MCF 10A (cell line): ENCODE measurements at regions not wholly inside any gene's neighbourhood (a gene's known extent, or its start where the extent isn't known, plus 50 kb on each side); places are given as distances from the start of the nearest gene placed in this dataset.

Experiments used
- BruUV-seq: library from RNA; stranded (reverse); fragments of 400-500 nt; replicated peaks from 2 replicates; lab custom pipeline; 2021; lab: Mats Ljungman, UMichigan
- CTCF ChIA-PET: fragments of 300-600 bp; sonication (Branson Sonifier 250); formaldehyde crosslinking; extraction: SDS; loops from one replicate; lab custom pipeline; 2021; ENCODE audit warnings: antibody characterized with exemption, inconsistent platforms; lab: Yijun Ruan, JAX
- POLR2A ChIA-PET: fragments of 300-600, 350-650 bp; sonication (Branson Sonifier 250); formaldehyde crosslinking; extraction: SDS; loops from one replicate; lab custom pipeline; 2020; ENCODE audit warnings: antibody characterized with exemption, inconsistent platforms; lab: Yijun Ruan, JAX
- DNase-seq: peaks from one replicate; pipeline ENCODE4 v3.0.0-alpha.2; 2018; ENCODE audit not compliant: unreplicated experiment
- H3K27ac Mint-ChIP-seq: one replicate; pipeline ENCODE4 v1.8.0; 2022; ENCODE audit warnings: mild to moderate bottlenecking, low read depth, mixed read lengths; ENCODE audit not compliant: unreplicated experiment
- H3K27me3 Mint-ChIP-seq: one replicate; pipeline ENCODE4 v1.8.0; 2022; ENCODE audit warnings: mixed read lengths; ENCODE audit not compliant: insufficient read depth, unreplicated experiment
- H3K36me3 Mint-ChIP-seq: one replicate; pipeline ENCODE4 v1.8.0; 2022; ENCODE audit warnings: mild to moderate bottlenecking, moderate library complexity, mixed read lengths; ENCODE audit not compliant: insufficient read depth, unreplicated experiment
- H3K4me1 Mint-ChIP-seq: one replicate; pipeline ENCODE4 v1.8.0; 2022; ENCODE audit warnings: mixed read lengths; ENCODE audit not compliant: insufficient read depth, unreplicated experiment
- H3K4me3 Mint-ChIP-seq: one replicate; pipeline ENCODE4 v1.8.0; 2022; ENCODE audit warnings: mild to moderate bottlenecking, moderate library complexity, mixed read lengths; ENCODE audit not compliant: unreplicated experiment
- H3K9me3 Mint-ChIP-seq: one replicate; pipeline ENCODE4 v1.8.0; 2022; ENCODE audit warnings: mixed read lengths; ENCODE audit not compliant: unreplicated experiment
- intact Hi-C: fragments of 100-400 bp; cut with micrococcal nuclease; formaldehyde crosslinking; loops from 2 replicates; pipeline ENCODE4 v1.14.1; 2022
- TF ChIP-seq, protein P1 (sequence below): fragments of 200-600 bp; IDR thresholded peaks from one replicate; pipeline ENCODE4 v1.8.0; 2022; ENCODE audit warnings: antibody characterized with exemption, mild to moderate bottlenecking; ENCODE audit not compliant: unreplicated experiment

GRCh38 chr7:25897261-25897782 is 254.7 kb upstream of the NFE2L3 start:
- Mint-ChIP-seq H3K27ac (no peak overlapping the region), H3K4me1 (peaks cover 10% of the 10 kb centered on the region), H3K9me3 (no peaks in the 10 kb centered on the region), H3K36me3 (no peaks in the 10 kb centered on the region), H3K4me3 (no peak overlapping the region), H3K27me3 (no peaks in the 10 kb centered on the region)
- DNase-seq = no peak
- ChIA-PET POLR2A (interaction anchor here (1.2 kb wide), 1 partner anchor 9 kb away, joined by 3 read pairs; no protein-coding TSS in a partner anchor), CTCF (interaction anchor here (0.5 to 10.4 kb wide), 8 partner anchors 10 to 1009 kb away, joined by 3 to 183 read pairs (median 3); partner anchors contain the start of gene HNRNPA2B1)
- BruUV-seq = no TSS peak
- intact Hi-C loops = no loop called here
- TF ChIP-seq, protein P1, sequence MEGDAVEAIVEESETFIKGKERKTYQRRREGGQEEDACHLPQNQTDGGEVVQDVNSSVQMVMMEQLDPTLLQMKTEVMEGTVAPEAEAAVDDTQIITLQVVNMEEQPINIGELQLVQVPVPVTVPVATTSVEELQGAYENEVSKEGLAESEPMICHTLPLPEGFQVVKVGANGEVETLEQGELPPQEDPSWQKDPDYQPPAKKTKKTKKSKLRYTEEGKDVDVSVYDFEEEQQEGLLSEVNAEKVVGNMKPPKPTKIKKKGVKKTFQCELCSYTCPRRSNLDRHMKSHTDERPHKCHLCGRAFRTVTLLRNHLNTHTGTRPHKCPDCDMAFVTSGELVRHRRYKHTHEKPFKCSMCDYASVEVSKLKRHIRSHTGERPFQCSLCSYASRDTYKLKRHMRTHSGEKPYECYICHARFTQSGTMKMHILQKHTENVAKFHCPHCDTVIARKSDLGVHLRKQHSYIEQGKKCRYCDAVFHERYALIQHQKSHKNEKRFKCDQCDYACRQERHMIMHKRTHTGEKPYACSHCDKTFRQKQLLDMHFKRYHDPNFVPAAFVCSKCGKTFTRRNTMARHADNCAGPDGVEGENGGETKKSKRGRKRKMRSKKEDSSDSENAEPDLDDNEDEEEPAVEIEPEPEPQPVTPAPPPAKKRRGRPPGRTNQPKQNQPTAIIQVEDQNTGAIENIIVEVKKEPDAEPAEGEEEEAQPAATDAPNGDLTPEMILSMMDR = no peak

DNA sequence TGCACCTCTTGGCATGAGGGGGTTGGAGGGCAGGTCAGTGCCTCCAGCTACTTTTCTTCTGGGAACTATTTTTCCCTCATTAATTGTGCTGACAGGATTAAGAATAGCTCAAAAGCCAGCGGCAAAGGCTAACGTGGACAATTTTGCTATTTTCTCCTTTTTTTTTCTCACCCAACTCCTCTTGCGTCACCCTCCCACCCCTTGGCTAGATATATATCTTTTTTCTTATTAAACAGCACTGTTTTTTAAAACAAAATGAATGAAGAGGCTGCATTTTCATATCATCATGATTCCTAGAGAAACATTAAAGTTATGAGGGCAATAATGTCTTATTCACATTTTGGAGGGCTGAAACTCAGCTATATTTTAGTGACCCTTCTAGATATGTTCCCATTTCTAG is 251.8 kb upstream of the NFE2L3 start:
- DNase-seq = no peak
- intact Hi-C loops = no loop called here
- Mint-ChIP-seq H3K9me3 (no peaks in the 10 kb centered on the region), H3K4me3 (no peak overlapping the region), H3K36me3 (no peaks in the 10 kb centered on the region), H3K27me3 (no peaks in the 10 kb centered on the region), H3K4me1 (peaks cover under 1% of the 10 kb centered on the region), H3K27ac (no peak overlapping the region)
- no TSS peak for BruUV-seq
- TF ChIP-seq, protein P1 = no peak
- POLR2A ChIA-PET = interaction anchor here (0.6 kb wide), 1 partner anchor 280 kb away, joined by 3 read pairs; no protein-coding TSS in a partner anchor
- CTCF ChIA-PET = interaction anchor here (0.7 to 10.4 kb wide), 3 partner anchors 14 to 465 kb away, joined by 3 to 183 read pairs (median 7); no protein-coding TSS in a partner anchor

DNA sequence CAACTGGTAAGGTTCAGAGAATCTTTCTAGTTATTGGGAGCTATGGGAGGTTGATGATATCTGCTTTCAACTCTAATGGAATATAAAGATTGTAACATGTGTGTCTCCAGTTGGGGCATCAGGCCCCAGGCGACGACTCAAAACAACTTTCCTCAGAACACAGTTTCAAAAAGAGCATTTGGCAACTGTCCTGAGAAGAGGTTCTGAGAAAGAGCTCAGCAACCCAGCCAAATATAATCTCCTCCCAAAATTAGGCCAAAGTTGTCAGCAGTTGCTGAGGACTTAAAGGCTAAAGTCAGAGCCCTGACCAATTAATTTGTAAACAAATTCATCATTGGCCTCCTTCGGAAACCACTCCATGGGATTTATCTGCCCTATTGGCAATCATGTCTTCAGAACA is 251.1 kb upstream of the NFE2L3 start:
- TF ChIP-seq, protein P1 = no peak
- BruUV-seq = no TSS peak
- no peaks in the 10 kb centered on the region for H3K4me1 Mint-ChIP-seq
- H3K9me3 Mint-ChIP-seq = no peaks in the 10 kb centered on the region
- DNase-seq = no peak
- no peak overlapping the region for H3K27ac Mint-ChIP-seq
- no peaks in the 10 kb centered on the region for H3K27me3 Mint-ChIP-seq
- ChIA-PET CTCF (interaction anchor here (0.8 to 1.3 kb wide), 4 partner anchors 8 to 156 kb away, joined by 3 to 7 read pairs (median 4); no protein-coding TSS in a partner anchor), POLR2A (interaction anchor here (0.6 kb wide), 2 partner anchors 17 to 279 kb away, joined by 3 read pairs; no protein-coding TSS in a partner anchor)
- H3K36me3 Mint-ChIP-seq = no peaks in the 10 kb centered on the region
- intact Hi-C loops = no loop called here
- H3K4me3 Mint-ChIP-seq = no peak overlapping the region

DNA sequence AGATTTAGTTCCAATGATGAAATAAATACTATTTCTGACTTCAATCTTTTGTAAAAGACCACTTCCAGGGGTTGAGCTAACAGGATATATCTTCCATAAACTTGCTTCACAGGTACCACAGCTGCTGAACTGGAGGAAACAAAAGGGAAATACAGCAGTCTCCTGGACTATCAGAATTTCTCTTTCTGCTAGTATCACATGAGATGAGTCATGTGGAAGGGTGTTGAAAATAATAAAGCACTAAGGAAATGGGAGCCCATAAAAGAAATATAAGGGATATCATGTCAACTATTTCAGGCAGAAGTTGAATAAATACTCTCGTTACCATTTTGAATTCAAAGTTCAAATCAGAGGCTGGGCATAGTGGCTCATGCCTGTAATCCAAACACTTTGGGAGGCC is 250.3 kb upstream of the NFE2L3 start:
- H3K27me3 Mint-ChIP-seq = no peaks in the 10 kb centered on the region
- no TSS peak for BruUV-seq
- ChIA-PET CTCF (interaction anchor here (1.1 to 1.3 kb wide), 2 partner anchors 9 to 38 kb away, joined by 3 to 4 read pairs; no protein-coding TSS in a partner anchor), POLR2A (no interaction called here)
- intact Hi-C loops = no loop called here
- H3K27ac Mint-ChIP-seq = no peak overlapping the region
- no peaks in the 10 kb centered on the region for H3K36me3 Mint-ChIP-seq
- H3K9me3 Mint-ChIP-seq = no peaks in the 10 kb centered on the region
- no peaks in the 10 kb centered on the region for H3K4me1 Mint-ChIP-seq
- no peak for DNase-seq
- TF ChIP-seq, protein P1 = no peak
- H3K4me3 Mint-ChIP-seq = no peak overlapping the region
